HepG2 (cell line): ENCODE measurements at regions not wholly inside any gene's neighbourhood (a gene's known extent, or its start where the extent isn't known, plus 50 kb on each side); places are given as distances from the start of the nearest gene placed in this dataset.
A peak's percentile ranks its signal among the peaks of the same experiment; 100 is the strongest.

Experiments used
- ATAC-seq: fragments of 200-7000 bp; cut with Tn5 transposase; 3 replicates; pipeline ENCODE4 v1.9.1; 2020; ENCODE audit warnings: mild to moderate bottlenecking, moderate library complexity
- BruUV-seq: library from RNA; stranded (reverse); fragments of 400-500 nt; replicated peaks from 2 replicates; lab custom pipeline; 2021; lab: Mats Ljungman, UMichigan
- CTCF ChIA-PET: fragments of 300-600 bp; formaldehyde crosslinking; extraction: SDS; loops from one replicate; lab custom pipeline; 2021; ENCODE audit warnings: low total read pairs, inconsistent platforms, low intra/inter-chr PET ratio; lab: Yijun Ruan, JAX
- POLR2A ChIA-PET: fragments of 350-600 bp; sonication (Branson Sonifier 250); formaldehyde crosslinking; loops from one replicate; lab custom pipeline; 2020; ENCODE audit warnings: antibody characterized with exemption, inconsistent platforms; lab: Yijun Ruan, JAX
- DNase-seq: peaks from one replicate; pipeline ENCODE4 v3.0.0-alpha.2; 2015; ENCODE audit warnings: low spot score
- FAIRE-seq: peaks from 3 replicates; lab custom pipeline; 2011; peaks lifted over from hg19 to GRCh38; lab: Jason Lieb, UNC
- H2AFZ ChIP-seq: one replicate; pipeline ENCODE4 v1.6.1; 2011; ENCODE audit warnings: low read length, inconsistent platforms
- H3K27ac ChIP-seq: fragments of 300-600 bp; 3 replicates; pipeline ENCODE4 v1.8.0; 2011; ENCODE audit warnings: mixed run types, mild to moderate bottlenecking, mixed read lengths, low read length, inconsistent platforms; ENCODE audit not compliant: insufficient read depth; ENCODE audit errors: extremely low read length
- H3K27me3 ChIP-seq, 2 experiments: fragments of 200-600 bp in 1 of 2; 2 replicates in 1 of 2; 3 replicates in 1 of 2; pipeline versions ENCODE4 v1.6.0 to v1.8.0; 2011; ENCODE audit warnings: low read length in 2 of 2, mild to moderate bottlenecking in 2 of 2, moderate library complexity in 2 of 2, inconsistent platforms in 1 of 2; ENCODE audit not compliant: insufficient read depth in 2 of 2, control insufficient read depth in 1 of 2
- H3K36me3 ChIP-seq, 2 experiments: fragments of 200-600 bp in 1 of 2; replicated peaks in 1 of 2; 2 replicates in 1 of 2; 3 replicates in 1 of 2; pipeline versions ENCODE4 v1.5.1 to v1.8.0; 2011; ENCODE audit warnings: low read length in 2 of 2, inconsistent platforms in 1 of 2; ENCODE audit not compliant: insufficient read depth in 2 of 2, control insufficient read depth in 1 of 2
- H3K4me1 ChIP-seq: 2 replicates; pipeline ENCODE4 v1.5.1; 2012; ENCODE audit warnings: low read length, inconsistent platforms; ENCODE audit not compliant: insufficient read depth
- H3K4me2 ChIP-seq: 2 replicates; pipeline ENCODE4 v1.6.0; 2011; ENCODE audit warnings: low read depth, low read length, inconsistent platforms
- H3K4me3 ChIP-seq, 3 experiments: fragments of 200-600 bp in 1 of 3; sonication (generic), shearing (Covaris generic) in 1 of 3; replicated peaks in 1 of 3; 2 replicates each; pipeline ENCODE4 v1.5.1; 2011 to 2016; ENCODE audit warnings: low read length in 3 of 3, inconsistent platforms in 2 of 3, low read depth in 2 of 3, mild to moderate bottlenecking in 2 of 3, control low read depth in 1 of 3, mixed read lengths in 1 of 3; ENCODE audit not compliant: insufficient read depth in 1 of 3
- H3K79me2 ChIP-seq: one replicate; pipeline ENCODE4 v1.6.1; 2011; ENCODE audit warnings: low read length, inconsistent platforms; ENCODE audit not compliant: insufficient read depth
- H3K9ac ChIP-seq: 2 replicates; pipeline ENCODE4 v1.6.0; 2011; ENCODE audit warnings: mild to moderate bottlenecking, low read depth, low read length, inconsistent platforms; ENCODE audit not compliant: insufficient read depth
- H3K9me3 ChIP-seq: 2 replicates; pipeline ENCODE4 v1.5.1; 2012; ENCODE audit warnings: mild to moderate bottlenecking, low read length
- H4K20me1 ChIP-seq: 2 replicates; pipeline ENCODE4 v1.6.0; 2011; ENCODE audit warnings: inconsistent platforms, mild to moderate bottlenecking, low read length, moderate library complexity; ENCODE audit not compliant: insufficient read depth
- CREB1 ChIP-seq, 2 experiments: fragments of 450-650 bp in 1 of 2; IDR thresholded peaks; 2 replicates each; pipeline ENCODE4 v1.6.1; 2016 to 2017; ENCODE audit warnings: control low read depth in 1 of 2, mild to moderate bottlenecking in 1 of 2, missing compliant biosample characterization in 1 of 2, missing genetic modification characterization in 1 of 2
- HCFC1 ChIP-seq: fragments of 150-350 bp; IDR thresholded peaks from 2 replicates; pipeline ENCODE4 v1.6.1; 2014; ENCODE audit warnings: low read depth, low read length
- IKZF4 ChIP-seq: sonication (generic); formaldehyde crosslinking; IDR thresholded peaks from 2 replicates; pipeline ENCODE4 v1.5.1; 2020; ENCODE audit warnings: borderline replicate concordance, mild to moderate bottlenecking, low read depth, missing genetic modification reagents; ENCODE audit errors: not compliant biosample characterization
- PLSCR1 ChIP-seq: sonication (generic); formaldehyde crosslinking; IDR thresholded peaks from 2 replicates; pipeline ENCODE4 v1.5.0; 2020; ENCODE audit warnings: missing genetic modification reagents, mild to moderate bottlenecking, borderline replicate concordance
- THAP7 ChIP-seq: sonication (generic); formaldehyde crosslinking; IDR thresholded peaks from 2 replicates; pipeline ENCODE4 v1.8.1; 2023; ENCODE audit warnings: mild to moderate bottlenecking, missing genetic modification reagents
- ZNF138 ChIP-seq: sonication (generic); formaldehyde crosslinking; IDR thresholded peaks from 2 replicates; pipeline ENCODE4 v1.5.0; 2020; ENCODE audit warnings: mild to moderate bottlenecking, low read depth, missing genetic modification reagents
- ZNF260 ChIP-seq: sonication (generic); formaldehyde crosslinking; IDR thresholded peaks from 2 replicates; pipeline ENCODE4 v1.4.0; 2020; ENCODE audit warnings: missing genetic modification reagents, low read depth, mild to moderate bottlenecking, borderline replicate concordance
- ZNF577 ChIP-seq: sonication (generic); formaldehyde crosslinking; IDR thresholded peaks from 2 replicates; pipeline ENCODE4 v1.4.0; 2020; ENCODE audit warnings: mild to moderate bottlenecking, low read depth, missing genetic modification reagents, borderline replicate concordance
- ZNF891 ChIP-seq: sonication (generic); formaldehyde crosslinking; IDR thresholded peaks from 2 replicates; pipeline ENCODE4 v1.5.0; 2020; ENCODE audit warnings: mild to moderate bottlenecking, missing genetic modification reagents
- WGBS: methylation state at CpG from one replicate; pipeline ENCODE4 v1.1.6; 2017; ENCODE audit warnings: low lambda C conversion rate; 5-methylcytosine and 5-hydroxymethylcytosine counted together
- in situ Hi-C: cut with HindIII; loops from 2 replicates; pipeline ENCODE4 v1.10.0; 2017; ENCODE audit warnings: low pct_unique_long_range_greater_than_20kb; ENCODE audit not compliant: extremely low pct_ligation_motif_present
- intact Hi-C: fragments of 100-400 bp; cut with micrococcal nuclease; formaldehyde crosslinking; loops from one replicate; pipeline ENCODE4 v1.10.0; 2022; ENCODE audit not compliant: unreplicated experiment
- TF ChIP-seq, protein P1 (sequence below): sonication (generic); formaldehyde crosslinking; IDR thresholded peaks from 2 replicates; pipeline ENCODE4 v1.4.0; 2020; ENCODE audit warnings: mild to moderate bottlenecking, missing genetic modification reagents, borderline replicate concordance

GRCh38 chr15:66625974-66626373 is 60.2 kb upstream of the LCTL start:
- Histone ChIP-seq H3K79me2 (no peaks in the 10 kb centered on the region), H3K4me3 (no peak overlapping the region), H3K27ac (no peak overlapping the region), H4K20me1 (no peaks in the 10 kb centered on the region), H3K4me2 (no peak overlapping the region), H3K4me1 (peaks cover 24% of the 10 kb centered on the region), H3K9ac (no peak overlapping the region), H3K27me3 (peaks cover 0 to 4% of the 10 kb centered on the region in 2 experiments; a peak in 2 of 5 replicates), H3K9me3 (no peaks in the 10 kb centered on the region), H3K36me3 (no peaks in the 10 kb centered on the region), H2AFZ (no peak overlapping the region)
- intact Hi-C loops (no loop called here), in situ Hi-C loops (no loop called here)
- no peak for FAIRE-seq
- ChIA-PET CTCF (no interaction called here), POLR2A (no interaction called here)
- ATAC-seq = no peak
- BruUV-seq = no TSS peak
- TF ChIP-seq CREB1 (IDR thresholded peaks at IDR 0.05) (peak; percentile 41; the same call in 1 of the 2 replicates), CREB1 (CRISPR knock-in tag; IDR thresholded peaks at IDR 0.05) (no peak), ZNF138 (no peak)
- DNase-seq = no peak
- WGBS = 80% methylated on average over 4 of the region's 4 CpGs

DNA sequence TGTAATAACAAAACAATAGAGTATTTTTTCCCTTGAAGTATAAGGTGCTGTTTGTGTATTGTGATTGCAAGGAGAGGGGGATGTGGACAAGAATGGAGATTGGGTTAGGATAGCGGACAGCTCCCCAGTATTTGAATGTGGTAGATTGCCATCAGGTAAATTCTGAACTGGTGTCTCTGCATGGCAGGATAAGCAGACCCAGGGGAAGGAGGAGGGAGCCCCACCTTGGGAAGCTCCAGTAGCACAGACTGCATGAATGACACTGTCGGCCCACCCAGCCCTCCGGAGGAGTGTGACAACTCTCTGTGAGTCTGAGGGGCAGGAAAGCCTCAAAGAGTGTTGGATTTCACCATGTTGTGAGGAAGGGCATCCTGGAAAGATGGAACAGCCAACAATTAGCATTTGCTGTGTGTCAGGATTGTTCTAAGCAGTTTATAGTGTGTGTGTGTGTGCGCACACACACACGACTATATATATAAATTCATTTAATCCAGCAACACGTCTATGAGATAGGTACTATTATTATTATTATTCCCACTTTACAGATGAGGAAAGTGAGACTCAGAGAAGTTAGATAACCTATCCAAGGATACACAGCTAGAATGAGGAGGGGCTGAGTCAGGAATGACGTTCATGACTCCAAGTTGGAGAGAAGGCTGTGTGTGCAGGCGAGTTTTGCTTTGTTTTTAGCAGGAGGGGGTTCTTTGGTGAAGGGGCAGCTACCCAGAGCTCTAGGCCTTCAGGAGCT is 63.4 kb upstream of the LCTL start:
- no TSS peak for BruUV-seq
- TF ChIP-seq ZNF891 (CRISPR knock-in tag) = no peak
- TF ChIP-seq IKZF4 (CRISPR knock-in tag) = no peak
- no peak for TF ChIP-seq ZNF260 (CRISPR knock-in tag)
- TF ChIP-seq HCFC1 = no peak
- no peak for TF ChIP-seq THAP7 (CRISPR knock-in tag)
- no peak for TF ChIP-seq ZNF577 (CRISPR knock-in tag)
- TF ChIP-seq PLSCR1 = no peak
- TF ChIP-seq, protein P1, sequence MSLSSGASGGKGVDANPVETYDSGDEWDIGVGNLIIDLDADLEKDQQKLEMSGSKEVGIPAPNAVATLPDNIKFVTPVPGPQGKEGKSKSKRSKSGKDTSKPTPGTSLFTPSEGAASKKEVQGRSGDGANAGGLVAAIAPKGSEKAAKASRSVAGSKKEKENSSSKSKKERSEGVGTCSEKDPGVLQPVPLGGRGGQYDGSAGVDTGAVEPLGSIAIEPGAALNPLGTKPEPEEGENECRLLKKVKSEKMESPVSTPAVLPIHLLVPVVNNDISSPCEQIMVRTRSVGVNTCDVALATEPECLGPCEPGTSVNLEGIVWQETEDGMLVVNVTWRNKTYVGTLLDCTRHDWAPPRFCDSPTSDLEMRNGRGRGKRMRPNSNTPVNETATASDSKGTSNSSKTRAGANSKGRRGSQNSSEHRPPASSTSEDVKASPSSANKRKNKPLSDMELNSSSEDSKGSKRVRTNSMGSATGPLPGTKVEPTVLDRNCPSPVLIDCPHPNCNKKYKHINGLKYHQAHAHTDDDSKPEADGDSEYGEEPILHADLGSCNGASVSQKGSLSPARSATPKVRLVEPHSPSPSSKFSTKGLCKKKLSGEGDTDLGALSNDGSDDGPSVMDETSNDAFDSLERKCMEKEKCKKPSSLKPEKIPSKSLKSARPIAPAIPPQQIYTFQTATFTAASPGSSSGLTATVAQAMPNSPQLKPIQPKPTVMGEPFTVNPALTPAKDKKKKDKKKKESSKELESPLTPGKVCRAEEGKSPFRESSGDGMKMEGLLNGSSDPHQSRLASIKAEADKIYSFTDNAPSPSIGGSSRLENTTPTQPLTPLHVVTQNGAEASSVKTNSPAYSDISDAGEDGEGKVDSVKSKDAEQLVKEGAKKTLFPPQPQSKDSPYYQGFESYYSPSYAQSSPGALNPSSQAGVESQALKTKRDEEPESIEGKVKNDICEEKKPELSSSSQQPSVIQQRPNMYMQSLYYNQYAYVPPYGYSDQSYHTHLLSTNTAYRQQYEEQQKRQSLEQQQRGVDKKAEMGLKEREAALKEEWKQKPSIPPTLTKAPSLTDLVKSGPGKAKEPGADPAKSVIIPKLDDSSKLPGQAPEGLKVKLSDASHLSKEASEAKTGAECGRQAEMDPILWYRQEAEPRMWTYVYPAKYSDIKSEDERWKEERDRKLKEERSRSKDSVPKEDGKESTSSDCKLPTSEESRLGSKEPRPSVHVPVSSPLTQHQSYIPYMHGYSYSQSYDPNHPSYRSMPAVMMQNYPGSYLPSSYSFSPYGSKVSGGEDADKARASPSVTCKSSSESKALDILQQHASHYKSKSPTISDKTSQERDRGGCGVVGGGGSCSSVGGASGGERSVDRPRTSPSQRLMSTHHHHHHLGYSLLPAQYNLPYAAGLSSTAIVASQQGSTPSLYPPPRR (CRISPR knock-in tag) = no peak

More for the DNA sequence above, 63.4 kb upstream of the LCTL start:
- ATAC-seq = no peak
- POLR2A ChIA-PET = no interaction called here
- 63% methylated on average over 8 of the region's 8 CpGs for WGBS
- H3K9me3 ChIP-seq = no peaks in the 10 kb centered on the region
- no peak overlapping the region for H2AFZ ChIP-seq
- no peak overlapping the region for H3K27ac ChIP-seq
- in situ Hi-C loops = no loop called here
- DNase-seq = no peak
- H3K9ac ChIP-seq = no peak overlapping the region
- intact Hi-C loops = no loop called here
- no peaks in the 10 kb centered on the region for H3K36me3 ChIP-seq
- peaks cover 8% of the 10 kb centered on the region; the same call in 1 of the 2 replicates for H3K4me1 ChIP-seq
- H3K27me3 ChIP-seq = peaks cover 0 to 3% of the 10 kb centered on the region in 2 experiments; a peak in 1 of 5 replicates
- H4K20me1 ChIP-seq = no peaks in the 10 kb centered on the region
- no peak overlapping the region for H3K4me2 ChIP-seq
- no peak overlapping the region for H3K4me3 ChIP-seq
- CTCF ChIA-PET = no interaction called here
- H3K79me2 ChIP-seq = no peaks in the 10 kb centered on the region
- FAIRE-seq = no peak
